ENCODE measurements at regions not wholly inside any gene's neighbourhood (a gene's known extent, or its start where the extent isn't known, plus 50 kb on each side); places are given as distances from the start of the nearest gene placed in this dataset.

DNA sequence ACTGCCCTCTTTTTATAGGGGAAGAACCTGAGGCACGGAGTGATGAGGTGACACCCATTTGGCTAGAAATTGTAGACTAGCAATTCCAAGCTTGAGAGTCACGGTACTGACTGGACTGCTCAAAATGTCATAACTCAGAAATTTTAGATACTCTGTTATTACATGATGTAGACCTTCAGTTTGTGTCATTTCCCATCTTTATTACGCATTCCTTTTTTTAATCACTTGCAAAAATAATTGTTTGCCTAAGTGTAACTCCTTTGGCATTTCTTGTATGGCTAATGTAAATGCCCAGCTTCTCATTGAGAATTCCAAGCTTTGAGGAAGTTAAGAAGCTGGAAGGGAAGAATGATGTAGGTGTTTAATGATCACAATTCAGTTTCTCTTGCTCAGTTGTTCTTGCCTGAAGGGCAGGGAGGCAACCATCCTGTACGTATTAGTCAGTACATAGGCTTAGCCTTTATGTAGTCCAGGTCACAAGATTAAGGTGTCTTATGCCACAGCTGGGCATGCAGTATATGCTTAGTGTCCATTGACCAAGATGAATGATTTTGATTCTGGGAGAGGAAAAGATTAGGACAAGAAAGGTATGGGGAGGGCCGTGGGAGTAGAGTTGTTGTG, 68.2 kb upstream of the EVL start:
- TF ChIP-seq CTCF (IDR thresholded peaks at IDR 0.05; ENCODE audit: insufficient read depth, low read length, poor library complexity, severe bottlenecking) (no peak), EZH2phosphoT487 (conservative IDR thresholded peaks at IDR 0.05; ENCODE audit: low read length) (no peak)

All from SU-DHL-6 (cell line).